ENCODE measurements at regions not wholly inside any gene's neighbourhood (a gene's known extent, or its start where the extent isn't known, plus 50 kb on each side); places are given as distances from the start of the nearest gene placed in this dataset.

GRCh38 chr20:12653642-12654041 lies 355.1 kb upstream of the SPTLC3 start:
- no peak overlapping the region for H3K4me2 ChIP-seq (ENCODE audit: low read length)
- no peak overlapping the region for H3K4me3 ChIP-seq (ENCODE audit: low read length)
- no peak overlapping the region for H3K27ac ChIP-seq (ENCODE audit: low read depth, low read length)
- TF ChIP-seq CTCF (IDR thresholded peaks at IDR 0.05; ENCODE audit: low read depth, low read length, poor library complexity, severe bottlenecking) (no peak), EZH2phosphoT487 (IDR thresholded peaks at IDR 0.05; ENCODE audit: borderline replicate concordance, low read length) (no peak)
- no peaks in the 10 kb centered on the region for H3K4me1 ChIP-seq (ENCODE audit: control insufficient read depth, low read length)
- no peaks in the 10 kb centered on the region for H3F3A ChIP-seq (ENCODE audit: control insufficient read depth, insufficient read depth)
- H3K9me2 ChIP-seq (replicated peaks; ENCODE audit: control insufficient read depth, low read length): no peaks in the 10 kb centered on the region
- no peaks in the 10 kb centered on the region for H3K27me3 ChIP-seq (ENCODE audit: control insufficient read depth, low read length)
- no peaks in the 10 kb centered on the region for H4K20me1 ChIP-seq (ENCODE audit: control insufficient read depth, insufficient read depth, low read depth, low read length)
- no peaks in the 10 kb centered on the region for H3K79me2 ChIP-seq (ENCODE audit: control insufficient read depth, low read length)
- H3K9me3 ChIP-seq (ENCODE audit: control insufficient read depth, insufficient read depth, low read length): no peaks in the 10 kb centered on the region
- H3K36me3 ChIP-seq (ENCODE audit: control insufficient read depth, low read length): no peaks in the 10 kb centered on the region

GRCh38 chr20:12659942-12660341 lies 348.8 kb upstream of the SPTLC3 start:
- no peak overlapping the region for H3K4me2 ChIP-seq (ENCODE audit: low read length)
- H3K36me3 ChIP-seq (ENCODE audit: control insufficient read depth, low read length): no peaks in the 10 kb centered on the region
- H3K4me1 ChIP-seq (ENCODE audit: control insufficient read depth, low read length): no peaks in the 10 kb centered on the region
- H3F3A ChIP-seq (ENCODE audit: control insufficient read depth, insufficient read depth): no peaks in the 10 kb centered on the region
- no peak for TF ChIP-seq EZH2phosphoT487 (IDR thresholded peaks at IDR 0.05; ENCODE audit: borderline replicate concordance, low read length)
- TF ChIP-seq CTCF (IDR thresholded peaks at IDR 0.05; ENCODE audit: low read depth, low read length, poor library complexity, severe bottlenecking): no peak
- H3K4me3 ChIP-seq (ENCODE audit: low read length): no peak overlapping the region
- H3K9me2 ChIP-seq (replicated peaks; ENCODE audit: control insufficient read depth, low read length): no peaks in the 10 kb centered on the region
- no peaks in the 10 kb centered on the region for H3K27me3 ChIP-seq (ENCODE audit: control insufficient read depth, low read length)
- H3K79me2 ChIP-seq (ENCODE audit: control insufficient read depth, low read length): no peaks in the 10 kb centered on the region
- H3K27ac ChIP-seq (ENCODE audit: low read depth, low read length): no peak overlapping the region
- peaks cover 7% of the 10 kb centered on the region; the same call in 1 of the 2 replicates for H3K9me3 ChIP-seq (ENCODE audit: control insufficient read depth, insufficient read depth, low read length)
- no peaks in the 10 kb centered on the region for H4K20me1 ChIP-seq (ENCODE audit: control insufficient read depth, insufficient read depth, low read depth, low read length)

GRCh38 chr20:12660918-12661317 lies 347.9 kb upstream of the SPTLC3 start:
- no peaks in the 10 kb centered on the region for H4K20me1 ChIP-seq (ENCODE audit: control insufficient read depth, insufficient read depth, low read depth, low read length)
- H3F3A ChIP-seq (ENCODE audit: control insufficient read depth, insufficient read depth): no peaks in the 10 kb centered on the region
- no peak for TF ChIP-seq EZH2phosphoT487 (IDR thresholded peaks at IDR 0.05; ENCODE audit: borderline replicate concordance, low read length)
- no peak for TF ChIP-seq CTCF (IDR thresholded peaks at IDR 0.05; ENCODE audit: low read depth, low read length, poor library complexity, severe bottlenecking)
- H3K36me3 ChIP-seq (ENCODE audit: control insufficient read depth, low read length): no peaks in the 10 kb centered on the region
- H3K9me3 ChIP-seq (ENCODE audit: control insufficient read depth, insufficient read depth, low read length): peaks cover 7% of the 10 kb centered on the region; the same call in 1 of the 2 replicates
- H3K4me1 ChIP-seq (ENCODE audit: control insufficient read depth, low read length): no peaks in the 10 kb centered on the region
- H3K27ac ChIP-seq (ENCODE audit: low read depth, low read length): no peak overlapping the region
- H3K27me3 ChIP-seq (ENCODE audit: control insufficient read depth, low read length): no peaks in the 10 kb centered on the region
- H3K4me3 ChIP-seq (ENCODE audit: low read length): no peak overlapping the region
- H3K79me2 ChIP-seq (ENCODE audit: control insufficient read depth, low read length): no peaks in the 10 kb centered on the region
- H3K4me2 ChIP-seq (ENCODE audit: low read length): no peak overlapping the region
- no peaks in the 10 kb centered on the region for H3K9me2 ChIP-seq (replicated peaks; ENCODE audit: control insufficient read depth, low read length)

- H3K9me3 ChIP-seq (ENCODE audit: control insufficient read depth, insufficient read depth, low read length): no peaks in the 10 kb centered on the region
- H3K79me2 ChIP-seq (ENCODE audit: control insufficient read depth, low read length): no peaks in the 10 kb centered on the region
- H3K4me3 ChIP-seq (ENCODE audit: low read length): no peak overlapping the region
- no peak overlapping the region for H3K4me2 ChIP-seq (ENCODE audit: low read length)
- no peaks in the 10 kb centered on the region for H3K36me3 ChIP-seq (ENCODE audit: control insufficient read depth, low read length)
- no peak overlapping the region for H3K27ac ChIP-seq (ENCODE audit: low read depth, low read length)
- H3K9me2 ChIP-seq (replicated peaks; ENCODE audit: control insufficient read depth, low read length): no peaks in the 10 kb centered on the region
- no peaks in the 10 kb centered on the region for H3K27me3 ChIP-seq (ENCODE audit: control insufficient read depth, low read length)
- no peaks in the 10 kb centered on the region for H4K20me1 ChIP-seq (ENCODE audit: control insufficient read depth, insufficient read depth, low read depth, low read length)
- no peaks in the 10 kb centered on the region for H3K4me1 ChIP-seq (ENCODE audit: control insufficient read depth, low read length)
- TF ChIP-seq CTCF (IDR thresholded peaks at IDR 0.05; ENCODE audit: low read depth, low read length, poor library complexity, severe bottlenecking) (no peak), EZH2phosphoT487 (IDR thresholded peaks at IDR 0.05; ENCODE audit: borderline replicate concordance, low read length) (no peak)
- H3F3A ChIP-seq (ENCODE audit: control insufficient read depth, insufficient read depth): no peaks in the 10 kb centered on the region
Measured at GRCh38 chr20:12670301-12670700, 338.5 kb upstream of the SPTLC3 start.

Data from DOHH2 (cell line).